ENCODE measurements at regions not wholly inside any gene's neighbourhood (a gene's known extent, or its start where the extent isn't known, plus 50 kb on each side); places are given as distances from the start of the nearest gene placed in this dataset.

- TF ChIP-seq EZH2 (IDR thresholded peaks at IDR 0.05; ENCODE audit: borderline replicate concordance, low read depth, low read length, severe bottlenecking) = no peak
- TF ChIP-seq POLR2A (IDR thresholded peaks at IDR 0.05; ENCODE audit: low read depth, low read length) = no peak
- no peak for TF ChIP-seq CTCF (IDR thresholded peaks at IDR 0.05; ENCODE audit: extremely low read depth in 1 of 2, insufficient read depth in 1 of 2, low read depth in 1 of 2, low read length in 2 of 2)
- no peak for TF ChIP-seq MAX (IDR thresholded peaks at IDR 0.05; ENCODE audit: insufficient read depth, insufficient read length)
- no peak for TF ChIP-seq POLR2AphosphoS5 (IDR thresholded peaks at IDR 0.05; ENCODE audit: insufficient read depth, low read depth, low read length)
- no peak for TF ChIP-seq MYC (IDR thresholded peaks at IDR 0.05; ENCODE audit: low read depth, low read length)
- no peak for TF ChIP-seq JUN (IDR thresholded peaks at IDR 0.05; ENCODE audit: borderline replicate concordance, insufficient read depth, insufficient read length, low read depth)
- no peak for TF ChIP-seq FOS (IDR thresholded peaks at IDR 0.05; ENCODE audit: borderline replicate concordance, insufficient read depth, low read length)
- TF ChIP-seq GATA2 (IDR thresholded peaks at IDR 0.05; ENCODE audit: insufficient read depth, insufficient read length, low read depth, low read length) = no peak
These were observed 1253.2 kb downstream of the EFNA5 start for GRCh38 chr5:106417566-106417965.

Data from endothelial cell of umbilical vein (primary cell).